Endothelial cell (in vitro differentiated cells): ENCODE measurements at regions not wholly inside any gene's neighbourhood (a gene's known extent, or its start where the extent isn't known, plus 50 kb on each side); places are given as distances from the start of the nearest gene placed in this dataset.

Source experiments
- DNase-seq: peaks from one replicate; pipeline ENCODE4 v3.0.0; 2021; ENCODE audit warnings: low spot score
- H3K27ac Mint-ChIP-seq: one replicate; pipeline ENCODE4 v1.8.0; 2021; ENCODE audit warnings: mixed read lengths, inconsistent platforms; ENCODE audit not compliant: unreplicated experiment
- H3K27me3 Mint-ChIP-seq: one replicate; pipeline ENCODE4 v1.8.0; 2021; ENCODE audit warnings: mild to moderate bottlenecking, moderate library complexity, mixed read lengths, inconsistent platforms; ENCODE audit not compliant: unreplicated experiment
- H3K36me3 Mint-ChIP-seq: one replicate; pipeline ENCODE4 v1.8.0; 2021; ENCODE audit warnings: mild to moderate bottlenecking, low read depth, mixed read lengths, inconsistent platforms; ENCODE audit not compliant: unreplicated experiment
- H3K4me1 Mint-ChIP-seq: one replicate; pipeline ENCODE4 v1.8.0; 2021; ENCODE audit warnings: mild to moderate bottlenecking, mixed read lengths, inconsistent platforms; ENCODE audit not compliant: unreplicated experiment
- H3K4me3 Mint-ChIP-seq: one replicate; pipeline ENCODE4 v1.8.0; 2021; ENCODE audit warnings: mild to moderate bottlenecking, mixed read lengths, inconsistent platforms; ENCODE audit not compliant: unreplicated experiment
- H3K9me3 Mint-ChIP-seq: one replicate; pipeline ENCODE4 v1.8.0; 2021; ENCODE audit warnings: mixed read lengths, inconsistent platforms; ENCODE audit not compliant: unreplicated experiment
- CTCF ChIP-seq: fragments of 200-600 bp; sonication (generic); IDR thresholded peaks from one replicate; pipeline ENCODE4 v1.5.0; 2021; ENCODE audit warnings: antibody characterized with exemption; ENCODE audit not compliant: unreplicated experiment

- TF ChIP-seq CTCF = no peak
- no peak for DNase-seq
- Mint-ChIP-seq H3K36me3 (no peaks in the 10 kb centered on the region), H3K27ac (no peak overlapping the region), H3K27me3 (peaks cover 3% of the 10 kb centered on the region), H3K9me3 (no peaks in the 10 kb centered on the region), H3K4me1 (peaks cover 4% of the 10 kb centered on the region), H3K4me3 (no peak overlapping the region)
Measured at GRCh38 chr7:12107841-12108254, 103.2 kb upstream of the TMEM106B start.

- no peaks in the 10 kb centered on the region for H3K9me3 Mint-ChIP-seq
- no peak overlapping the region for H3K4me3 Mint-ChIP-seq
- DNase-seq = no peak
- peaks cover 4% of the 10 kb centered on the region for H3K4me1 Mint-ChIP-seq
- no peak overlapping the region for H3K27ac Mint-ChIP-seq
- no peaks in the 10 kb centered on the region for H3K36me3 Mint-ChIP-seq
- no peak for TF ChIP-seq CTCF
- peaks cover 3% of the 10 kb centered on the region for H3K27me3 Mint-ChIP-seq
Measured at GRCh38 chr7:12110425-12110824, 100.7 kb upstream of the TMEM106B start.

GRCh38 chr7:12111422-12112405, 99.4 kb upstream of the TMEM106B start:
- Mint-ChIP-seq H3K36me3 (no peaks in the 10 kb centered on the region), H3K27me3 (peaks cover 3% of the 10 kb centered on the region), H3K4me1 (peaks cover 4% of the 10 kb centered on the region), H3K4me3 (peak overlapping the region; percentile 82), H3K27ac (no peak overlapping the region), H3K9me3 (no peaks in the 10 kb centered on the region)
- DNase-seq = peak; percentile 38
- no peak for TF ChIP-seq CTCF

- TF ChIP-seq CTCF = no peak
- Mint-ChIP-seq H3K27ac (no peak overlapping the region), H3K9me3 (no peaks in the 10 kb centered on the region), H3K4me3 (no peak overlapping the region), H3K4me1 (peaks cover 1% of the 10 kb centered on the region), H3K27me3 (peaks cover 3% of the 10 kb centered on the region), H3K36me3 (no peaks in the 10 kb centered on the region)
- no peak for DNase-seq
Measured at GRCh38 chr7:12117170-12117569, 93.9 kb upstream of the TMEM106B start.
